Superior temporal gyrus (tissue), 1 donor: ENCODE measurements at regions not wholly inside any gene's neighbourhood (a gene's known extent, or its start where the extent isn't known, plus 50 kb on each side); places are given as distances from the start of the nearest gene placed in this dataset.
A peak's percentile ranks its signal among the peaks of the same experiment; 100 is the strongest.
"Not testable (repeated sequence)": the region's sequence is repeated elsewhere in the genome, so short reads cannot be mapped to it uniquely, and the experiment has no call there.

Experiments
- DNase-seq: peaks from one replicate; pipeline ENCODE4 v3.0.0-alpha.2; 2016; ENCODE audit errors: extremely low spot score

- peak; percentile 24 for DNase-seq
These were observed 933.1 kb downstream of the DIAPH3 start for GRCh38 chr13:59230484-59231264.

GRCh38 chr13:59236309-59236919, 927.3 kb downstream of the DIAPH3 start:
- DNase-seq: no peak

- no peak for DNase-seq
These were observed 926.8 kb downstream of the DIAPH3 start for GRCh38 chr13:59236944-59237343.

GRCh38 chr13:59247171-59247570, 916.6 kb downstream of the DIAPH3 start:
- peak; percentile 61 for DNase-seq

- DNase-seq: no peak
These were observed 913.2 kb downstream of the DIAPH3 start for GRCh38 chr13:59250336-59251189.

- DNase-seq: no peak
These were observed 904.3 kb downstream of the DIAPH3 start for GRCh38 chr13:59259165-59260000.

GRCh38 chr13:59261928-59262488, 901.7 kb downstream of the DIAPH3 start:
- peak; percentile 69 for DNase-seq

- no peak for DNase-seq
These were observed 900.2 kb downstream of the DIAPH3 start for GRCh38 chr13:59263531-59263930.

GRCh38 chr13:59266478-59267063, 897.2 kb downstream of the DIAPH3 start:
- no peak for DNase-seq

- DNase-seq: no peak
These were observed 894.3 kb downstream of the DIAPH3 start for GRCh38 chr13:59269476-59269875.

GRCh38 chr13:59270327-59270726, 893.4 kb downstream of the DIAPH3 start:
- DNase-seq: no peak

- no peak for DNase-seq
These were observed 888.6 kb downstream of the DIAPH3 start for GRCh38 chr13:59274958-59275727.

GRCh38 chr13:59276436-59276835, 887.3 kb downstream of the DIAPH3 start:
- no peak for DNase-seq

GRCh38 chr13:59277106-59277505, 886.6 kb downstream of the DIAPH3 start:
- DNase-seq: no peak

GRCh38 chr13:59279028-59279427, 884.7 kb downstream of the DIAPH3 start:
- DNase-seq: no peak

- DNase-seq: no peak
These were observed 884.2 kb downstream of the DIAPH3 start for GRCh38 chr13:59279576-59279975.

GRCh38 chr13:59280297-59280696, 883.4 kb downstream of the DIAPH3 start:
- DNase-seq: no peak

GRCh38 chr13:59281453-59281852, 882.3 kb downstream of the DIAPH3 start:
- no peak for DNase-seq

- not testable (repeated sequence) for DNase-seq
These were observed 871.5 kb downstream of the DIAPH3 start for GRCh38 chr13:59292240-59292639.

GRCh38 chr13:59299584-59299983, 864.1 kb downstream of the DIAPH3 start:
- DNase-seq: no peak
